H1 (cell line): ENCODE measurements at regions not wholly inside any gene's neighbourhood (a gene's known extent, or its start where the extent isn't known, plus 50 kb on each side); places are given as distances from the start of the nearest gene placed in this dataset.

Source experiments
- CTCF ChIA-PET: fragments of 300-600 bp; sonication (Branson Sonifier 250); formaldehyde crosslinking; loops from one replicate; lab custom pipeline; 2021; ENCODE audit not compliant: partially characterized antibody; lab: Charles Lee
- POLR2A ChIA-PET: fragments of 300-600 bp; sonication (Branson Sonifier 250); formaldehyde crosslinking; loops from one replicate; lab custom pipeline; 2021; ENCODE audit warnings: inconsistent platforms; ENCODE audit not compliant: partially characterized antibody; lab: Charles Lee
- DNase-seq, 2 experiments: peaks; one replicate each; pipeline versions ENCODE4 v3.0.0 to v3.0.0-alpha.2; 2010 to 2022; ENCODE audit warnings: low spot score in 2 of 2, low read depth in 1 of 2, mixed read lengths in 1 of 2
- FAIRE-seq: peaks from 2 replicates; lab custom pipeline; 2011; peaks lifted over from hg19 to GRCh38; lab: Jason Lieb, UNC
- H2AFZ ChIP-seq: 2 replicates; pipeline ENCODE4 v1.8.1; 2012; ENCODE audit warnings: low read length, inconsistent platforms
- H2AK5ac ChIP-seq: 2 replicates; pipeline ENCODE4 v1.6.1; 2013; ENCODE audit warnings: low read depth, low read length
- H2BK120ac ChIP-seq: replicated peaks from 2 replicates; pipeline ENCODE3; 2013; ENCODE audit warnings: low read depth, low read length, inconsistent platforms
- H2BK12ac ChIP-seq: 2 replicates; pipeline ENCODE4 v1.6.1; 2013; ENCODE audit warnings: low read depth, low read length
- H2BK15ac ChIP-seq: 2 replicates; pipeline ENCODE4 v1.6.1; 2013; ENCODE audit warnings: low read length
- H2BK20ac ChIP-seq: 2 replicates; pipeline ENCODE4 v1.6.1; 2013; ENCODE audit warnings: low read length
- H2BK5ac ChIP-seq: 2 replicates; pipeline ENCODE4 v1.6.1; 2013; ENCODE audit warnings: low read depth, low read length
- H3K14ac ChIP-seq: 2 replicates; pipeline ENCODE4 v1.6.1; 2013; ENCODE audit warnings: inconsistent platforms; ENCODE audit not compliant: insufficient read length
- H3K18ac ChIP-seq: 2 replicates; pipeline ENCODE4 v1.6.1; 2013; ENCODE audit warnings: low read length; ENCODE audit errors: extremely low read depth
- H3K23ac ChIP-seq: 2 replicates; pipeline ENCODE4 v1.6.1; 2013; ENCODE audit warnings: inconsistent platforms; ENCODE audit not compliant: insufficient read length
- H3K23me2 ChIP-seq: 2 replicates; pipeline ENCODE4 v1.6.1; 2013; ENCODE audit warnings: low read depth, low read length
- H3K27ac ChIP-seq: 2 replicates; pipeline ENCODE4 v1.6.1; 2011; ENCODE audit warnings: low read depth, low read length, inconsistent platforms
- H3K27me3 ChIP-seq, 4 experiments: replicated peaks in 1 of 4; 1 replicate in 1 of 4; 2 replicates in 3 of 4; pipeline versions ENCODE4 v1.6.1 to v1.8.1; 2011 to 2013; ENCODE audit warnings: low read length in 3 of 4, mild to moderate bottlenecking in 3 of 4, inconsistent platforms in 2 of 4, mixed read lengths in 2 of 4, moderate library complexity in 1 of 4; ENCODE audit not compliant: control insufficient read depth in 3 of 4, insufficient read depth in 3 of 4; ENCODE audit errors: extremely low read depth in 1 of 4
- H3K36me3 ChIP-seq, 4 experiments: 2 replicates each; pipeline versions ENCODE4 v1.6.1 to v1.8.1; 2011 to 2013; ENCODE audit warnings: mild to moderate bottlenecking in 4 of 4, low read length in 3 of 4, moderate library complexity in 2 of 4, control low read depth in 1 of 4, inconsistent platforms in 1 of 4; ENCODE audit not compliant: insufficient read depth in 4 of 4, control insufficient read depth in 2 of 4
- H3K4ac ChIP-seq: replicated peaks from 2 replicates; pipeline ENCODE3; 2013; ENCODE audit warnings: low read length, low read depth, mixed read lengths, inconsistent platforms; ENCODE audit not compliant: insufficient read length
- H3K4me1 ChIP-seq, 4 experiments: replicated peaks in 1 of 4; 1 replicate in 1 of 4; 2 replicates in 3 of 4; pipeline versions ENCODE4 v1.6.1 to v1.8.1; 2011 to 2013; ENCODE audit warnings: low read length in 3 of 4, inconsistent platforms in 2 of 4, mixed read lengths in 1 of 4; ENCODE audit not compliant: insufficient read depth in 4 of 4, control insufficient read depth in 3 of 4
- H3K4me2 ChIP-seq, 2 experiments: 2 replicates each; pipeline versions ENCODE4 v1.6.1 to v1.8.1; 2011 to 2013; ENCODE audit warnings: low read depth in 2 of 2, low read length in 2 of 2, control low read depth in 1 of 2, inconsistent platforms in 1 of 2, mild to moderate bottlenecking in 1 of 2; ENCODE audit not compliant: insufficient read depth in 1 of 2
- H3K4me3 ChIP-seq, 4 experiments: fragments of 200-600, 300-600 bp in 1 of 4; sonication (generic), shearing (Covaris generic), sonication (Bioruptor Twin) in 1 of 4; 2 replicates each; pipeline versions ENCODE4 v1.5.1 to v1.8.1; 2011 to 2016; ENCODE audit warnings: low read length in 4 of 4, low read depth in 3 of 4, control low read depth in 2 of 4, inconsistent platforms in 2 of 4, mild to moderate bottlenecking in 2 of 4, mixed read lengths in 1 of 4, moderate library complexity in 1 of 4; ENCODE audit not compliant: insufficient read depth in 2 of 4; ENCODE audit errors: extremely low read depth in 1 of 4
- H3K56ac ChIP-seq: replicated peaks from 2 replicates; pipeline ENCODE3; 2013; ENCODE audit warnings: low read depth, mild to moderate bottlenecking, mixed read lengths, low read length, inconsistent platforms; ENCODE audit not compliant: insufficient read length
- H3K79me1 ChIP-seq: 2 replicates; pipeline ENCODE4 v1.6.1; 2013; ENCODE audit warnings: low read depth, low read length, control low read depth
- H3K79me2 ChIP-seq, 2 experiments: 2 replicates each; pipeline versions ENCODE4 v1.6.1 to v1.8.1; 2012 to 2013; ENCODE audit warnings: low read length in 2 of 2, mild to moderate bottlenecking in 2 of 2, inconsistent platforms in 1 of 2; ENCODE audit not compliant: insufficient read depth in 2 of 2, control insufficient read depth in 1 of 2
- H3K9ac ChIP-seq, 4 experiments: replicated peaks in 1 of 4; 1 replicate in 1 of 4; 2 replicates in 3 of 4; pipeline versions ENCODE4 v1.6.1 to v1.8.1; 2011 to 2013; ENCODE audit warnings: low read depth in 3 of 4, low read length in 3 of 4, control low read depth in 2 of 4, mild to moderate bottlenecking in 2 of 4, moderate library complexity in 2 of 4, inconsistent platforms in 1 of 4; ENCODE audit errors: extremely low read depth in 1 of 4
- H3K9me3 ChIP-seq, 2 experiments: 2 replicates each; pipeline versions ENCODE4 v1.6.1 to v1.8.1; 2012 to 2013; ENCODE audit warnings: mild to moderate bottlenecking in 2 of 2, moderate library complexity in 2 of 2, control low read depth in 1 of 2, inconsistent platforms in 1 of 2, low read depth in 1 of 2, low read length in 1 of 2, mixed read lengths in 1 of 2; ENCODE audit not compliant: insufficient read depth in 2 of 2
- H4K20me1 ChIP-seq, 2 experiments: replicated peaks in 1 of 2; 2 replicates each; pipeline versions ENCODE3 to v1.8.1; 2011 to 2013; ENCODE audit warnings: inconsistent platforms in 2 of 2, low read length in 2 of 2, mild to moderate bottlenecking in 1 of 2; ENCODE audit not compliant: insufficient read depth in 2 of 2, control insufficient read depth in 1 of 2
- H4K5ac ChIP-seq: 2 replicates; pipeline ENCODE4 v1.6.1; 2013; ENCODE audit warnings: low read length, low read depth, mixed read lengths, inconsistent platforms; ENCODE audit not compliant: insufficient read length
- H4K8ac ChIP-seq: 2 replicates; pipeline ENCODE4 v1.8.0; 2013; ENCODE audit warnings: mild to moderate bottlenecking, moderate library complexity, low read length, inconsistent platforms; ENCODE audit not compliant: insufficient read depth; ENCODE audit errors: extremely low read depth
- H4K91ac ChIP-seq: replicated peaks from 2 replicates; pipeline ENCODE3; 2013; ENCODE audit warnings: low read length, mixed read lengths, inconsistent platforms; ENCODE audit not compliant: insufficient read length
- BRCA1 ChIP-seq: IDR thresholded peaks from 2 replicates; pipeline ENCODE4 v1.6.1; 2012; ENCODE audit warnings: low read depth, low read length, improper control_type of control experiment
- EZH2 ChIP-seq: fragments of 200-600 bp; sonication (generic); IDR thresholded peaks from 2 replicates; pipeline ENCODE4 v1.7.1; 2012; ENCODE audit warnings: low read depth, mild to moderate bottlenecking, moderate library complexity, low read length, inconsistent platforms; ENCODE audit not compliant: severe bottlenecking
- JUND ChIP-seq: IDR thresholded peaks from 2 replicates; pipeline ENCODE4 v1.6.1; 2011; ENCODE audit warnings: mild to moderate bottlenecking, improper control_type of control experiment, low read length
- MAFK ChIP-seq: IDR thresholded peaks from 2 replicates; pipeline ENCODE4 v1.6.1; 2012; ENCODE audit warnings: low read depth, mild to moderate bottlenecking, improper control_type of control experiment, low read length
- NRF1 ChIP-seq: IDR thresholded peaks from 2 replicates; pipeline ENCODE4 v1.6.1; 2011; ENCODE audit warnings: mild to moderate bottlenecking, low read depth, low read length, improper control_type of control experiment
- PHF8 ChIP-seq: fragments of 200-600 bp; sonication (generic); conservative IDR thresholded peaks from 2 replicates; pipeline ENCODE4 v1.7.1; 2012; ENCODE audit warnings: low read depth, mild to moderate bottlenecking, inconsistent platforms, low read length, moderate library complexity
- SIX5 ChIP-seq: IDR thresholded peaks from 2 replicates; pipeline ENCODE4 v1.6.1; 2011; ENCODE audit warnings: mild to moderate bottlenecking, low read depth, low read length
- SRF ChIP-seq: IDR thresholded peaks from 2 replicates; pipeline ENCODE4 v1.6.1; 2011; ENCODE audit warnings: mild to moderate bottlenecking, low read depth, low read length, moderate library complexity
- TBP ChIP-seq: IDR thresholded peaks from 2 replicates; pipeline ENCODE4 v1.6.1; 2011; ENCODE audit warnings: low read depth, low read length, improper control_type of control experiment
- WGBS, 2 experiments: shearing (Covaris generic) in 1 of 2; methylation state at CpG; one replicate each; pipeline versions ENCODE4 v1.1.6 to v1.1.7; 2013 to 2015; ENCODE audit warnings: low lambda C conversion rate in 2 of 2, mixed read lengths in 2 of 2, inconsistent platforms in 1 of 2, low coverage in 1 of 2, missing lambda C conversion rate in 1 of 2; ENCODE audit not compliant: insufficient replicate concordance in 2 of 2, insufficient coverage in 1 of 2, insufficient read length in 1 of 2; ENCODE audit errors: extremely low coverage in 1 of 2, missing lambda C conversion rate in 1 of 2; 5-methylcytosine and 5-hydroxymethylcytosine counted together
- TF ChIP-seq, protein P1 (sequence below): IDR thresholded peaks from 2 replicates; pipeline ENCODE4 v1.6.1; 2012; ENCODE audit warnings: inconsistent platforms

DNA sequence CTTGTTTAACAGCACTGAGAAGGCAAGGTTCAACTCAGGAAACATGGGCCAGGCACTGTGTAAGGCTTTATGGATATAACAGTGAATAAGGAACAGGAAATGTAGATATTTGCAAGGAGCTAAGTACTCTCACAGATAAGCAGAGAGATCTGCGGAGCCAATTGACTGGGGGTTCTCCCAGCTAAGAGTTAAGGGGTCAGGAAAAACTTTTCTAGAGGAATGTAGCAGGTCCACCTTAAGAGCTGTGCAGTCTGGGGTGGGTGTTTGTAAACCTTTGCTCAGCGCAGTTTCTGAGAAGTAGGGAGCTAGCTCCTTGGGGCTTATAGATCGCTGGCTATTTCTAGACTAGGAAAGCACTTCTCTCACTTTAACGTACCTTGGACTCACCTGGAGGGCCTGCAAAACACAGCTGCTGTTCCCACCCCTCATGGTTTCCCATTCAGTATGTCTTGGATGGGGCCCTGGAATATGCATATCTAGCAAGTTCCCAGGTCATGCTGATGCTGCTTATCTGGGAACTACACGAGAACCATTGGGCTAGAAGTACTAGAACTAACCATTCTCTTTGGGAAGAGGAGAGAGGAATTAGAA is 51.7 kb downstream of the TLCD4 start:
- Histone ChIP-seq H3K9me3 (peaks cover 6 to 10% of the 10 kb centered on the region in 2 experiments; a peak in 3 of 4 replicates), H3K23ac (no peak overlapping the region), H2AFZ (no peak overlapping the region), H3K4me2 (no peak overlapping the region), H3K79me1 (no peaks in the 10 kb centered on the region), H2BK15ac (no peak overlapping the region), H3K4me3 (no peak overlapping the region), H4K91ac (no peak overlapping the region), H3K36me3 (peaks cover 0 to 3% (median 0%) of the 10 kb centered on the region in 4 experiments; a peak in 1 of 8 replicates), H3K27ac (no peak overlapping the region), H4K5ac (no peak overlapping the region), H3K79me2 (no peaks in the 10 kb centered on the region), H2BK5ac (no peak overlapping the region), H3K56ac (no peak overlapping the region), H4K8ac (no peak overlapping the region), H3K4me1 (no peaks in the 10 kb centered on the region), H3K27me3 (no peaks in the 10 kb centered on the region), H2BK12ac (no peak overlapping the region), H4K20me1 (no peaks in the 10 kb centered on the region), H2BK120ac (no peak overlapping the region), H2AK5ac (no peak overlapping the region), H3K9ac (no peak overlapping the region), H2BK20ac (no peak overlapping the region), H3K14ac (no peak overlapping the region), H3K4ac (no peak overlapping the region), H3K18ac (no peak overlapping the region), H3K23me2 (no peaks in the 10 kb centered on the region)
- WGBS, 2 experiments, result 94% methylated on average over 5 of the region's 5 CpGs; no CpG with 5 or more reads in 1 of the 2 experiments
- DNase-seq (no peak), FAIRE-seq (no peak)
- POLR2A ChIA-PET, result no interaction called here
- CTCF ChIA-PET, result interaction anchor here (0.6 to 1.3 kb wide), 4 partner anchors 30 to 682 kb away, joined by 3 to 5 read pairs (median 4); partner anchors contain the start of gene TLCD4
- TF ChIP-seq SRF (no peak), MAFK (no peak), BRCA1 (no peak), TBP (no peak), EZH2 (no peak), PHF8 (no peak), NRF1 (no peak), JUND (no peak), SIX5 (no peak)
- TF ChIP-seq, protein P1, sequence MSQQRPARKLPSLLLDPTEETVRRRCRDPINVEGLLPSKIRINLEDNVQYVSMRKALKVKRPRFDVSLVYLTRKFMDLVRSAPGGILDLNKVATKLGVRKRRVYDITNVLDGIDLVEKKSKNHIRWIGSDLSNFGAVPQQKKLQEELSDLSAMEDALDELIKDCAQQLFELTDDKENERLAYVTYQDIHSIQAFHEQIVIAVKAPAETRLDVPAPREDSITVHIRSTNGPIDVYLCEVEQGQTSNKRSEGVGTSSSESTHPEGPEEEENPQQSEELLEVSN, result no peak
